Occipital lobe (tissue), 1 donor: ENCODE measurements at regions not wholly inside any gene's neighbourhood (a gene's known extent, or its start where the extent isn't known, plus 50 kb on each side); places are given as distances from the start of the nearest gene placed in this dataset.
"Not testable (repeated sequence)": the region's sequence is repeated elsewhere in the genome, so short reads cannot be mapped to it uniquely, and the experiment has no call there.

Source experiments
- DNase-seq: peaks from one replicate; lab custom pipeline; 2025; lab: John Stamatoyannopoulos, UW

GRCh38 chr5:138702166-138703077, 50.8 kb upstream of the CTNNA1 start:
- no peak for DNase-seq

- no peak for DNase-seq
These were observed 51.5 kb upstream of the CTNNA1 start for GRCh38 chr5:138701678-138702077.

GRCh38 chr5:138700581-138701362, 52.5 kb upstream of the CTNNA1 start:
- DNase-seq = no peak

- no peak for DNase-seq
These were observed 53.7 kb upstream of the CTNNA1 start for GRCh38 chr5:138699482-138699881.

- no peak for DNase-seq
These were observed 54.5 kb upstream of the CTNNA1 start for GRCh38 chr5:138698713-138699112.

GRCh38 chr5:138697720-138698360, 55.4 kb upstream of the CTNNA1 start:
- DNase-seq = no peak

GRCh38 chr5:138696501-138696900, 56.7 kb upstream of the CTNNA1 start:
- DNase-seq = no peak

- DNase-seq = no peak
These were observed 57.4 kb upstream of the CTNNA1 start for GRCh38 chr5:138695781-138696180.

GRCh38 chr5:138694146-138694545, 59.1 kb upstream of the CTNNA1 start:
- DNase-seq = no peak

GRCh38 chr5:138692370-138692769, 60.9 kb upstream of the CTNNA1 start:
- DNase-seq = no peak

- no peak for DNase-seq
These were observed 66.6 kb upstream of the CTNNA1 start for GRCh38 chr5:138686668-138687067.

- no peak for DNase-seq
These were observed 68.0 kb upstream of the CTNNA1 start for GRCh38 chr5:138685193-138685745.

GRCh38 chr5:138682462-138682861, 70.8 kb upstream of the CTNNA1 start:
- DNase-seq = not testable (repeated sequence)

GRCh38 chr5:138678826-138679225, 74.4 kb upstream of the CTNNA1 start:
- DNase-seq = not testable (repeated sequence)

GRCh38 chr5:138677782-138678181, 75.4 kb upstream of the CTNNA1 start:
- DNase-seq = no peak

GRCh38 chr5:138676556-138677193, 76.5 kb upstream of the CTNNA1 start:
- no peak for DNase-seq

- DNase-seq = no peak
These were observed 77.2 kb upstream of the CTNNA1 start for GRCh38 chr5:138676002-138676401.

- DNase-seq = no peak
These were observed 84.5 kb upstream of the CTNNA1 start for GRCh38 chr5:138668451-138669380.

- DNase-seq = not testable (repeated sequence)
These were observed 85.4 kb upstream of the CTNNA1 start for GRCh38 chr5:138667782-138668331.

- no peak for DNase-seq
These were observed 86.9 kb upstream of the CTNNA1 start for GRCh38 chr5:138666226-138666742.
